MM.1S (cell line): ENCODE measurements at regions not wholly inside any gene's neighbourhood (a gene's known extent, or its start where the extent isn't known, plus 50 kb on each side); places are given as distances from the start of the nearest gene placed in this dataset.

ENCODE experiments used
- DNase-seq: peaks from one replicate; pipeline ENCODE4 v3.0.0-alpha.2; 2015
- H2AFZ ChIP-seq: fragments of 300-600 bp; sonication (generic); 2 replicates; pipeline ENCODE4 v1.6.0; 2016; ENCODE audit warnings: antibody characterized with exemption, low read length
- H3F3A ChIP-seq: fragments of 300-600 bp; sonication (generic); 2 replicates; pipeline ENCODE4 v1.6.1; 2016; ENCODE audit warnings: mild to moderate bottlenecking, antibody characterized with exemption, low read length, moderate library complexity, mixed read lengths; ENCODE audit not compliant: insufficient read depth
- H3K27ac ChIP-seq: fragments of 300-600 bp; sonication (generic); 2 replicates; pipeline ENCODE4 v1.5.1; 2016; ENCODE audit warnings: mild to moderate bottlenecking, low read length
- H3K27me3 ChIP-seq: fragments of 300-600 bp; sonication (generic); replicated peaks from 2 replicates; pipeline ENCODE4 v1.6.0; 2016; ENCODE audit warnings: low read length; ENCODE audit not compliant: insufficient read depth
- H3K36me3 ChIP-seq: fragments of 300-600 bp; sonication (generic); replicated peaks from 2 replicates; pipeline ENCODE4 v1.6.1; 2016; ENCODE audit warnings: mild to moderate bottlenecking, low read length, mixed read lengths; ENCODE audit not compliant: insufficient read depth
- H3K4me1 ChIP-seq: fragments of 300-600 bp; sonication (generic); 2 replicates; pipeline ENCODE4 v1.6.1; 2016; ENCODE audit warnings: low read length, mixed read lengths
- H3K4me2 ChIP-seq: fragments of 300-600 bp; sonication (generic); 2 replicates; pipeline ENCODE4 v1.6.0; 2016; ENCODE audit warnings: low read depth, low read length
- H3K4me3 ChIP-seq: fragments of 300-600 bp; sonication (generic); 2 replicates; pipeline ENCODE4 v1.5.1; 2016; ENCODE audit warnings: low read length, mixed read lengths
- H3K79me2 ChIP-seq: fragments of 300-600 bp; sonication (generic); 2 replicates; pipeline ENCODE4 v1.6.1; 2016; ENCODE audit warnings: mixed run types, low read length, mixed read lengths
- H3K9ac ChIP-seq: fragments of 300-600 bp; sonication (generic); 2 replicates; pipeline ENCODE4 v1.6.1; 2016; ENCODE audit warnings: low read length, mixed read lengths
- H3K9me2 ChIP-seq: fragments of 300-600 bp; sonication (generic); replicated peaks from 2 replicates; pipeline ENCODE4 v1.6.1; 2016; ENCODE audit warnings: mild to moderate bottlenecking, low read length, mixed read lengths; ENCODE audit not compliant: insufficient read depth
- H3K9me3 ChIP-seq: fragments of 300-600 bp; sonication (generic); replicated peaks from 2 replicates; pipeline ENCODE4 v1.6.1; 2016; ENCODE audit warnings: mild to moderate bottlenecking, low read length, mixed read lengths; ENCODE audit not compliant: insufficient read depth
- H4K20me1 ChIP-seq: fragments of 300-600 bp; sonication (generic); 2 replicates; pipeline ENCODE4 v1.6.1; 2016; ENCODE audit warnings: mild to moderate bottlenecking, low read length, moderate library complexity, mixed read lengths; ENCODE audit not compliant: insufficient read depth
- CTCF ChIP-seq: fragments of 300-600 bp; sonication (generic); IDR thresholded peaks from 2 replicates; pipeline ENCODE4 v1.5.1; 2016; ENCODE audit warnings: antibody characterized with exemption, low read length, mixed read lengths
- EZH2 ChIP-seq: fragments of 300-600 bp; sonication (generic); optimal IDR thresholded peaks from 2 replicates; pipeline ENCODE3; 2017; ENCODE audit warnings: low read depth, mild to moderate bottlenecking, antibody characterized with exemption, low read length, mixed read lengths
- EZH2phosphoT487 ChIP-seq: fragments of 300-600 bp; sonication (generic); IDR thresholded peaks from 2 replicates; pipeline ENCODE4 v1.6.1; 2018; ENCODE audit warnings: antibody characterized with exemption, low read length

- no peak overlapping the region for H3K4me3 ChIP-seq
- H2AFZ ChIP-seq, result no peak overlapping the region
- no peaks in the 10 kb centered on the region for H3K9me3 ChIP-seq
- H4K20me1 ChIP-seq, result no peaks in the 10 kb centered on the region
- H3K27ac ChIP-seq, result no peak overlapping the region
- H3K27me3 ChIP-seq, result no peaks in the 10 kb centered on the region
- DNase-seq, result no peak
- H3K9ac ChIP-seq, result no peak overlapping the region
- H3F3A ChIP-seq, result no peaks in the 10 kb centered on the region
- no peaks in the 10 kb centered on the region for H3K4me1 ChIP-seq
- H3K4me2 ChIP-seq, result no peak overlapping the region
- H3K79me2 ChIP-seq, result no peaks in the 10 kb centered on the region
- no peak for TF ChIP-seq EZH2phosphoT487
- H3K36me3 ChIP-seq, result no peaks in the 10 kb centered on the region
- H3K9me2 ChIP-seq, result no peaks in the 10 kb centered on the region
These were observed 299.4 kb upstream of the ANO5 start for GRCh38 chr11:21893565-21893867.

GRCh38 chr11:21894492-21894891 lies 298.4 kb upstream of the ANO5 start:
- Histone ChIP-seq H3K9me2 (no peaks in the 10 kb centered on the region), H3K36me3 (no peaks in the 10 kb centered on the region), H3K27ac (no peak overlapping the region), H3K9ac (no peak overlapping the region), H3K79me2 (no peaks in the 10 kb centered on the region), H3K4me2 (no peak overlapping the region), H3K4me3 (no peak overlapping the region), H4K20me1 (no peaks in the 10 kb centered on the region), H3K27me3 (no peaks in the 10 kb centered on the region), H3K9me3 (no peaks in the 10 kb centered on the region), H2AFZ (no peak overlapping the region), H3K4me1 (no peaks in the 10 kb centered on the region), H3F3A (no peaks in the 10 kb centered on the region)
- DNase-seq, result no peak
- TF ChIP-seq EZH2, result no peak
- TF ChIP-seq EZH2phosphoT487, result no peak
- TF ChIP-seq CTCF, result no peak

GRCh38 chr11:21895686-21896085 lies 297.2 kb upstream of the ANO5 start:
- Histone ChIP-seq H4K20me1 (no peaks in the 10 kb centered on the region), H3K4me3 (no peak overlapping the region), H3K27me3 (no peaks in the 10 kb centered on the region), H3K9me3 (no peaks in the 10 kb centered on the region), H2AFZ (no peak overlapping the region), H3K36me3 (no peaks in the 10 kb centered on the region), H3K9ac (no peak overlapping the region), H3F3A (no peaks in the 10 kb centered on the region), H3K79me2 (no peaks in the 10 kb centered on the region), H3K4me2 (no peak overlapping the region), H3K4me1 (no peaks in the 10 kb centered on the region), H3K27ac (no peak overlapping the region), H3K9me2 (no peaks in the 10 kb centered on the region)
- TF ChIP-seq CTCF (no peak), EZH2 (no peak), EZH2phosphoT487 (no peak)
- no peak for DNase-seq

GRCh38 chr11:21896216-21896615 lies 296.7 kb upstream of the ANO5 start:
- no peaks in the 10 kb centered on the region for H4K20me1 ChIP-seq
- H3K9ac ChIP-seq, result no peak overlapping the region
- TF ChIP-seq CTCF (no peak), EZH2phosphoT487 (no peak), EZH2 (no peak)
- H3K36me3 ChIP-seq, result no peaks in the 10 kb centered on the region
- H3K27ac ChIP-seq, result no peak overlapping the region
- H3K4me2 ChIP-seq, result no peak overlapping the region
- H3K9me2 ChIP-seq, result no peaks in the 10 kb centered on the region
- no peaks in the 10 kb centered on the region for H3K27me3 ChIP-seq
- H3K4me3 ChIP-seq, result no peak overlapping the region
- H2AFZ ChIP-seq, result no peak overlapping the region
- H3K79me2 ChIP-seq, result no peaks in the 10 kb centered on the region
- no peaks in the 10 kb centered on the region for H3K4me1 ChIP-seq
- no peak for DNase-seq
- no peaks in the 10 kb centered on the region for H3K9me3 ChIP-seq
- no peaks in the 10 kb centered on the region for H3F3A ChIP-seq
